Panc1 (cell line): ENCODE measurements at regions not wholly inside any gene's neighbourhood (a gene's known extent, or its start where the extent isn't known, plus 50 kb on each side); places are given as distances from the start of the nearest gene placed in this dataset.

ENCODE experiments used
- POLR2AphosphoS5 ChIP-seq: IDR thresholded peaks from 2 replicates; pipeline ENCODE4 v1.6.1; 2012; ENCODE audit warnings: mild to moderate bottlenecking, low read depth, low read length, moderate library complexity
- TCF7L2 ChIP-seq: IDR thresholded peaks from 2 replicates; pipeline ENCODE4 v1.6.1; 2011; ENCODE audit warnings: mild to moderate bottlenecking, low read depth, low read length, inconsistent platforms
- TF ChIP-seq, protein P1 (sequence below): fragments of 450-650 bp; IDR thresholded peaks from 2 replicates; pipeline ENCODE4 v1.5.1; 2017; ENCODE audit warnings: mild to moderate bottlenecking

DNA sequence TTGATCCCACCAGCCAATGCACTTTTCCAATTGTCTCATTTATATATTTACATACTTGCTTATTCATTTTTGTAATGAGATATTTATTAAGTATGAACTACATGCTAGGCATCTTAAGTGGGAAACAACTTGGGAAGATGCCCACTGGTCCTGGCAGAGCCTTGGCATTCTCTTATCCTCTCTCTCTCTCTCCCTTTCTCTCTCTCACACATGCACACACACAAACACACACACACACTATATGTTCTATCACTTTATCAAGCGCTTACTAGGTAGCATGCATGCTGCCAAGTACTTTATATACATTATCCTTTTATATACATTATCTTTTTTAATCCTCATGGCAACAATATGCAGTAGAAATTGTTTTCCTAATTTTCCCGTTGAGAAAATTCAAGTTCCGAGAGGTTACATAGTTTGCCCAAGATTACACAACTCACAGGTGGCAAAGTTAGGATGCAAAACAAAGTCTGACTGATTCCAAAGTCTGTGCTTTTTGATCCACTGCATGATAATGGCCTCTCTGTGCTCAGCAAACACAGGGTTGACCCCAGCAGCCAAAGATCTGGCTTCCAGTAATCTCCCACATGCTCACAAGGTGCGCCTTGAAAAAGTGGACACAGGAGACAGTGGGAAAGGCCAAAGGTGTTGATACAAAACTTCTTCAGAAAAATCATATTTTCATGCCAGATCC lies 173.1 kb upstream of the KLF3 start:
- TF ChIP-seq, protein P1, sequence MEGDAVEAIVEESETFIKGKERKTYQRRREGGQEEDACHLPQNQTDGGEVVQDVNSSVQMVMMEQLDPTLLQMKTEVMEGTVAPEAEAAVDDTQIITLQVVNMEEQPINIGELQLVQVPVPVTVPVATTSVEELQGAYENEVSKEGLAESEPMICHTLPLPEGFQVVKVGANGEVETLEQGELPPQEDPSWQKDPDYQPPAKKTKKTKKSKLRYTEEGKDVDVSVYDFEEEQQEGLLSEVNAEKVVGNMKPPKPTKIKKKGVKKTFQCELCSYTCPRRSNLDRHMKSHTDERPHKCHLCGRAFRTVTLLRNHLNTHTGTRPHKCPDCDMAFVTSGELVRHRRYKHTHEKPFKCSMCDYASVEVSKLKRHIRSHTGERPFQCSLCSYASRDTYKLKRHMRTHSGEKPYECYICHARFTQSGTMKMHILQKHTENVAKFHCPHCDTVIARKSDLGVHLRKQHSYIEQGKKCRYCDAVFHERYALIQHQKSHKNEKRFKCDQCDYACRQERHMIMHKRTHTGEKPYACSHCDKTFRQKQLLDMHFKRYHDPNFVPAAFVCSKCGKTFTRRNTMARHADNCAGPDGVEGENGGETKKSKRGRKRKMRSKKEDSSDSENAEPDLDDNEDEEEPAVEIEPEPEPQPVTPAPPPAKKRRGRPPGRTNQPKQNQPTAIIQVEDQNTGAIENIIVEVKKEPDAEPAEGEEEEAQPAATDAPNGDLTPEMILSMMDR: no peak
- TF ChIP-seq POLR2AphosphoS5: no peak
- TF ChIP-seq TCF7L2: no peak
